ENCODE measurements at regions not wholly inside any gene's neighbourhood (a gene's known extent, or its start where the extent isn't known, plus 50 kb on each side); places are given as distances from the start of the nearest gene placed in this dataset.

DNA sequence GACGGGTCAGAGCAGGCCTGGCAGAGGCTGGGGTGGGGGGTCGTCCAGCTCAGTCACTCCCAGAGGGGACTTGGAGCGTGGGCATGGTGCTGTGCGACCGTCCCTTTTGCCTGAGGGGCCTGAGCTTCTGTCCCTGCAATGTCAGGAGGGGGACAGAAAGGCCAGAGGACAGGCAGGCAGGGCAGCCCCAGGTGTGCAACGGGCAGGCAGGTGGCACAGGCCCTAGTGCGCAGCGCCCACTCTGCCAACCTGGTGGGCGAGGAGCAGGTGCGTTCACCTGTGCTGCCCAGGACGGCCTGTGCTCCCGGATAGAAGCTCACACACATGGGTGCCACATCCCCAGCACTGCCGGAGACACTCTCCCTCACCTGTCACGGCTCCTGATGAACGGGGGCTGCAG is 78.7 kb upstream of the SLCO4A1 start:
- TF ChIP-seq POLR2AphosphoS5 (IDR thresholded peaks at IDR 0.05) = no peak
- TF ChIP-seq, protein P1, sequence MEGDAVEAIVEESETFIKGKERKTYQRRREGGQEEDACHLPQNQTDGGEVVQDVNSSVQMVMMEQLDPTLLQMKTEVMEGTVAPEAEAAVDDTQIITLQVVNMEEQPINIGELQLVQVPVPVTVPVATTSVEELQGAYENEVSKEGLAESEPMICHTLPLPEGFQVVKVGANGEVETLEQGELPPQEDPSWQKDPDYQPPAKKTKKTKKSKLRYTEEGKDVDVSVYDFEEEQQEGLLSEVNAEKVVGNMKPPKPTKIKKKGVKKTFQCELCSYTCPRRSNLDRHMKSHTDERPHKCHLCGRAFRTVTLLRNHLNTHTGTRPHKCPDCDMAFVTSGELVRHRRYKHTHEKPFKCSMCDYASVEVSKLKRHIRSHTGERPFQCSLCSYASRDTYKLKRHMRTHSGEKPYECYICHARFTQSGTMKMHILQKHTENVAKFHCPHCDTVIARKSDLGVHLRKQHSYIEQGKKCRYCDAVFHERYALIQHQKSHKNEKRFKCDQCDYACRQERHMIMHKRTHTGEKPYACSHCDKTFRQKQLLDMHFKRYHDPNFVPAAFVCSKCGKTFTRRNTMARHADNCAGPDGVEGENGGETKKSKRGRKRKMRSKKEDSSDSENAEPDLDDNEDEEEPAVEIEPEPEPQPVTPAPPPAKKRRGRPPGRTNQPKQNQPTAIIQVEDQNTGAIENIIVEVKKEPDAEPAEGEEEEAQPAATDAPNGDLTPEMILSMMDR (IDR thresholded peaks at IDR 0.05) = no peak
- TF ChIP-seq EP300 (IDR thresholded peaks at IDR 0.05) = no peak

Data from stomach (tissue), 4 donors.